Sigmoid colon (tissue), 4 donors: ENCODE measurements at regions not wholly inside any gene's neighbourhood (a gene's known extent, or its start where the extent isn't known, plus 50 kb on each side); places are given as distances from the start of the nearest gene placed in this dataset.

ENCODE experiments used
- EP300 ChIP-seq, 4 donors: sonication (generic); formaldehyde crosslinking; IDR thresholded peaks; one replicate each; pipeline ENCODE4 v1.6.1; 2017; ENCODE audit warnings: antibody characterized with exemption in 4 of 4
- POLR2A ChIP-seq, 2 donors: fragments of 450-650 bp; IDR thresholded peaks; one replicate each; pipeline ENCODE4 v1.6.1; 2016; ENCODE audit warnings: antibody characterized with exemption in 2 of 2, mild to moderate bottlenecking in 2 of 2, moderate library complexity in 2 of 2
- POLR2AphosphoS5 ChIP-seq, 4 donors: sonication (generic); formaldehyde crosslinking; IDR thresholded peaks; one replicate each; pipeline ENCODE4 v1.6.1; 2017; ENCODE audit warnings: antibody characterized with exemption in 4 of 4
- TF ChIP-seq, protein P1 (sequence below), 4 experiments: fragments of 450-650 bp in 3 of 4; fragments of 200-600 bp in 1 of 4; IDR thresholded peaks; one replicate each; pipeline ENCODE4 v1.5.1; 2016 to 2019; ENCODE audit warnings: antibody characterized with exemption in 4 of 4, mild to moderate bottlenecking in 3 of 4, moderate library complexity in 2 of 4

DNA sequence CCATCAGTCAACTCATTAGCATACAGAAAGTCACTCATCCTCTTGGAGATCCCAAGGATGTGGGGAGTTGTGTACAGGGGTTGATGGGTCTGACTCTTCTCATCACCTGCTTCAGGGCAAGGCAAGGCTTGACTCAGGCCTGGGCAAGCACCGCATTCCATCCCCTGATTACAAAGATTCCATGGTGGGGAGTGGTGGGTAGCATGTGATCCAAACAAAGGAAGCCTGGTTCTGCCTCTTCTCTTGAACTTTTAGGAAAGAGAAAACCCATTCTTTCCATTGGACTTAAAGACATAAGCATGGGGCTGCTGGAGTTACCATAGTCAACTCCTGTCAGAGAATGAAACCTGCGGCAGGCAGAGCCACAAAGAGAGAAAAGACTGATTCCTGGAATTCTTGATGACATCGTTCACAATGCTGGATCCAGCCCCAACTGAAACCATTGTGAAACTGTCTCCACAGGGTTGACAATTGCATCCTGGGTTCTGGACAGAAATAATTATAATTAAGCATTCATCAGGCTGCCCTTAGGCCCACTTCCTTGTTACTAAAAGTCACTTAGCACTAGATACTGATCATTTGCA lies 235.8 kb upstream of the KCNG1 start:
- TF ChIP-seq, protein P1, sequence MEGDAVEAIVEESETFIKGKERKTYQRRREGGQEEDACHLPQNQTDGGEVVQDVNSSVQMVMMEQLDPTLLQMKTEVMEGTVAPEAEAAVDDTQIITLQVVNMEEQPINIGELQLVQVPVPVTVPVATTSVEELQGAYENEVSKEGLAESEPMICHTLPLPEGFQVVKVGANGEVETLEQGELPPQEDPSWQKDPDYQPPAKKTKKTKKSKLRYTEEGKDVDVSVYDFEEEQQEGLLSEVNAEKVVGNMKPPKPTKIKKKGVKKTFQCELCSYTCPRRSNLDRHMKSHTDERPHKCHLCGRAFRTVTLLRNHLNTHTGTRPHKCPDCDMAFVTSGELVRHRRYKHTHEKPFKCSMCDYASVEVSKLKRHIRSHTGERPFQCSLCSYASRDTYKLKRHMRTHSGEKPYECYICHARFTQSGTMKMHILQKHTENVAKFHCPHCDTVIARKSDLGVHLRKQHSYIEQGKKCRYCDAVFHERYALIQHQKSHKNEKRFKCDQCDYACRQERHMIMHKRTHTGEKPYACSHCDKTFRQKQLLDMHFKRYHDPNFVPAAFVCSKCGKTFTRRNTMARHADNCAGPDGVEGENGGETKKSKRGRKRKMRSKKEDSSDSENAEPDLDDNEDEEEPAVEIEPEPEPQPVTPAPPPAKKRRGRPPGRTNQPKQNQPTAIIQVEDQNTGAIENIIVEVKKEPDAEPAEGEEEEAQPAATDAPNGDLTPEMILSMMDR (IDR thresholded peaks at IDR 0.05): no peak
- TF ChIP-seq POLR2A (IDR thresholded peaks at IDR 0.05): no peak
- TF ChIP-seq POLR2AphosphoS5 (IDR thresholded peaks at IDR 0.05): no peak
- no peak for TF ChIP-seq EP300 (IDR thresholded peaks at IDR 0.05)
